ENCODE measurements at regions not wholly inside any gene's neighbourhood (a gene's known extent, or its start where the extent isn't known, plus 50 kb on each side); places are given as distances from the start of the nearest gene placed in this dataset.

- Mint-ChIP-seq H3K27me3 (no peaks in the 10 kb centered on the region), H3K4me3 (no peak overlapping the region), H3K36me3 (peaks cover 4% of the 10 kb centered on the region), H3K4me1 (peaks cover 0 to 6% (median 1%) of the 10 kb centered on the region in 3 donors), H3K27ac (no peak overlapping the region), H3K9me3 (peaks cover 0 to 3% (median 2%) of the 10 kb centered on the region in 3 donors)
Observed at GRCh38 chr3:177529716-177530335, 332.5 kb upstream of the TBL1XR1 start.

- Mint-ChIP-seq H3K36me3 (peaks cover 2% of the 10 kb centered on the region), H3K9me3 (peaks cover 0 to 2% (median 0%) of the 10 kb centered on the region in 3 donors), H3K27ac (peak overlapping the region in 1 of 3 donors; percentile 39), H3K27me3 (no peaks in the 10 kb centered on the region), H3K4me3 (peak overlapping the region in 1 of 4 donors; percentile 49), H3K4me1 (peaks cover 2 to 6% (median 3%) of the 10 kb centered on the region in 3 donors)
Observed at GRCh38 chr3:177530908-177531307, 333.6 kb upstream of the TBL1XR1 start.

- Mint-ChIP-seq H3K27me3 (no peaks in the 10 kb centered on the region), H3K4me3 (no peak overlapping the region), H3K9me3 (no peaks in the 10 kb centered on the region), H3K36me3 (peaks cover 2% of the 10 kb centered on the region), H3K27ac (peak overlapping the region in 1 of 3 donors; percentile 39), H3K4me1 (peaks cover 36 to 41% (median 38%) of the 10 kb centered on the region in 3 donors)
Observed at GRCh38 chr3:177536873-177537272, 339.6 kb upstream of the TBL1XR1 start.

GRCh38 chr3:177537612-177538011, 340.3 kb upstream of the TBL1XR1 start:
- Mint-ChIP-seq H3K36me3 (peaks cover 2% of the 10 kb centered on the region), H3K27me3 (no peaks in the 10 kb centered on the region), H3K4me3 (peak overlapping the region in 2 of 4 donors; percentile 68 to 91), H3K9me3 (no peaks in the 10 kb centered on the region), H3K27ac (peak overlapping the region in 1 of 3 donors; percentile 6), H3K4me1 (peaks cover 36 to 41% (median 38%) of the 10 kb centered on the region in 3 donors)

GRCh38 chr3:177538048-177538749, 340.9 kb upstream of the TBL1XR1 start:
- no peaks in the 10 kb centered on the region for H3K9me3 Mint-ChIP-seq
- peak overlapping the region; percentile 27 to 91 (median 67) for H3K4me3 Mint-ChIP-seq
- H3K4me1 Mint-ChIP-seq, result peaks cover 36 to 41% (median 38%) of the 10 kb centered on the region in 3 donors
- no peaks in the 10 kb centered on the region for H3K27me3 Mint-ChIP-seq
- H3K36me3 Mint-ChIP-seq, result peaks cover 2% of the 10 kb centered on the region
- peak overlapping the region; percentile 45 to 87 (median 67) for H3K27ac Mint-ChIP-seq

- Mint-ChIP-seq H3K9me3 (no peaks in the 10 kb centered on the region), H3K4me1 (peaks cover 36 to 41% (median 37%) of the 10 kb centered on the region in 3 donors), H3K27me3 (no peaks in the 10 kb centered on the region), H3K27ac (peak overlapping the region; percentile 45 to 87 (median 67)), H3K36me3 (no peaks in the 10 kb centered on the region), H3K4me3 (peak overlapping the region; percentile 27 to 91 (median 67))
Observed at GRCh38 chr3:177538750-177539730, 341.8 kb upstream of the TBL1XR1 start.

GRCh38 chr3:177541541-177541940, 344.3 kb upstream of the TBL1XR1 start:
- H3K36me3 Mint-ChIP-seq, result no peaks in the 10 kb centered on the region
- no peaks in the 10 kb centered on the region for H3K9me3 Mint-ChIP-seq
- peaks cover 32 to 40% (median 37%) of the 10 kb centered on the region in 3 donors for H3K4me1 Mint-ChIP-seq
- no peak overlapping the region for H3K4me3 Mint-ChIP-seq
- H3K27me3 Mint-ChIP-seq, result no peaks in the 10 kb centered on the region
- peak overlapping the region in 1 of 3 donors; percentile 17 for H3K27ac Mint-ChIP-seq

- Mint-ChIP-seq H3K4me1 (peaks cover 3 to 10% (median 6%) of the 10 kb centered on the region in 3 donors), H3K36me3 (no peaks in the 10 kb centered on the region), H3K9me3 (no peaks in the 10 kb centered on the region), H3K4me3 (no peak overlapping the region), H3K27ac (peak overlapping the region in 1 of 3 donors; percentile 3), H3K27me3 (no peaks in the 10 kb centered on the region)
Observed at GRCh38 chr3:177545964-177546363, 348.7 kb upstream of the TBL1XR1 start.

GRCh38 chr3:177547711-177548350, 350.5 kb upstream of the TBL1XR1 start:
- Mint-ChIP-seq H3K36me3 (no peaks in the 10 kb centered on the region), H3K4me3 (no peak overlapping the region), H3K4me1 (peaks cover 15 to 22% (median 21%) of the 10 kb centered on the region in 3 donors)

GRCh38 chr3:177550667-177551066, 353.4 kb upstream of the TBL1XR1 start:
- H3K4me3 Mint-ChIP-seq, result no peak overlapping the region

More at GRCh38 chr3:177547711-177548350, 350.5 kb upstream of the TBL1XR1 start:
- Mint-ChIP-seq H3K27me3 (no peaks in the 10 kb centered on the region), H3K27ac (peak overlapping the region in 1 of 3 donors; percentile 64), H3K9me3 (no peaks in the 10 kb centered on the region)

GRCh38 chr3:177551431-177551836, 354.2 kb upstream of the TBL1XR1 start:
- Mint-ChIP-seq H3K27me3 (no peaks in the 10 kb centered on the region), H3K27ac (peak overlapping the region; percentile 30 to 83 (median 83)), H3K9me3 (no peaks in the 10 kb centered on the region), H3K36me3 (no peaks in the 10 kb centered on the region), H3K4me3 (peak overlapping the region in 2 of 4 donors; percentile 70 to 79), H3K4me1 (peaks cover 15 to 34% (median 21%) of the 10 kb centered on the region in 3 donors)

More at GRCh38 chr3:177550667-177551066, 353.4 kb upstream of the TBL1XR1 start:
- Mint-ChIP-seq H3K36me3 (no peaks in the 10 kb centered on the region), H3K4me1 (peaks cover 15 to 32% (median 21%) of the 10 kb centered on the region in 3 donors), H3K9me3 (no peaks in the 10 kb centered on the region), H3K27me3 (no peaks in the 10 kb centered on the region), H3K27ac (peak overlapping the region in 1 of 3 donors; percentile 83)

- H3K4me1 Mint-ChIP-seq, result peaks cover 15 to 34% (median 21%) of the 10 kb centered on the region in 3 donors
- H3K36me3 Mint-ChIP-seq, result no peaks in the 10 kb centered on the region
- no peaks in the 10 kb centered on the region for H3K9me3 Mint-ChIP-seq
- H3K27ac Mint-ChIP-seq, result peak overlapping the region in 1 of 3 donors; percentile 83
- H3K27me3 Mint-ChIP-seq, result no peaks in the 10 kb centered on the region
- H3K4me3 Mint-ChIP-seq, result peak overlapping the region in 2 of 4 donors; percentile 70 to 79
Observed at GRCh38 chr3:177552051-177552450, 354.8 kb upstream of the TBL1XR1 start.

GRCh38 chr3:177553012-177553411, 355.7 kb upstream of the TBL1XR1 start:
- H3K4me1 Mint-ChIP-seq, result peaks cover 15 to 34% (median 21%) of the 10 kb centered on the region in 3 donors
- H3K27me3 Mint-ChIP-seq, result no peaks in the 10 kb centered on the region
- H3K9me3 Mint-ChIP-seq, result no peaks in the 10 kb centered on the region
- H3K36me3 Mint-ChIP-seq, result no peaks in the 10 kb centered on the region
- H3K4me3 Mint-ChIP-seq, result no peak overlapping the region
- no peak overlapping the region for H3K27ac Mint-ChIP-seq

GRCh38 chr3:177553579-177553978, 356.3 kb upstream of the TBL1XR1 start:
- no peaks in the 10 kb centered on the region for H3K36me3 Mint-ChIP-seq
- H3K27ac Mint-ChIP-seq, result no peak overlapping the region
- no peaks in the 10 kb centered on the region for H3K9me3 Mint-ChIP-seq
- H3K27me3 Mint-ChIP-seq, result no peaks in the 10 kb centered on the region
- no peak overlapping the region for H3K4me3 Mint-ChIP-seq
- H3K4me1 Mint-ChIP-seq, result peaks cover 15 to 34% (median 21%) of the 10 kb centered on the region in 3 donors

Data from IgD-negative memory B cell (primary cell).